ENCODE measurements at regions not wholly inside any gene's neighbourhood (a gene's known extent, or its start where the extent isn't known, plus 50 kb on each side); places are given as distances from the start of the nearest gene placed in this dataset.
"Not testable (repeated sequence)": the region's sequence is repeated elsewhere in the genome, so short reads cannot be mapped to it uniquely, and the experiment has no call there.

DNA sequence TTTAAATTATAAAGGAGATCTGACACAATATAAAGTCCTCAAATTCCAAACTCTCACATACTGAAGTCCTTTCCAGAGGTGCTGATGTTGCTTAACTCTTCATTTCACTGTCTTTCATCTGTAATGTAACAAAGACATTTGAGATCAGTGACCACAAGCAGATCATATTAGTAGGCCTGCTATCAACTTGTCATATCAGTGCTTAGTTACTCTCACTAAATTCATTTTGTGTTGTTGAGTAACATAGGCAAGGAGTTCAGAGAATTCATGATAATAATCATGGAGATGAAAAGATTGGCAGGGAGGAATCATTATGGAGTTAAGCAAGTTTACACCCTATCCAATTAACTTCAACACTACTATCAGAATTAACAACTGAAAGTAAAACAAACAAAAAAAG lies 571.0 kb upstream of the ARRDC3 start:
- no peak for DNase-seq

DNA sequence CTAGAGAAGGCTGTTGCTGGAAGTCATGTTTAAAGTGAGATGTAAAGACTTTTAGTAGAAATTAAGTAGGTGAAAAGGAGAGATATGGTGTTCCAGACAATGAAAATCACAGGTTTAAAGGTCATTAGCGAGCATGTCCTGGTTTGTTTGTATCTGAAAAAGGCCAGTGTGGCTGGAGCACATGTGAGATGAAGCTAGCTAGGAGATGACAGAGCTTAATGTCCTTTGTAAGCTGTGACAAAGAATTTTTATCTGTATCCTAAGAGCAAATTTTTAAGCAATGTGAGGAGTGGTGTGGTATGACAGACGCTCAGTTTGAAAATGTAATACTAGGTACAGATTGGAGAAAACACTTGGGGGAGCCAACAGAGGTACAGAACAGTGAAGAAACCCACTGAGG lies 567.2 kb upstream of the ARRDC3 start:
- DNase-seq = no peak

DNA sequence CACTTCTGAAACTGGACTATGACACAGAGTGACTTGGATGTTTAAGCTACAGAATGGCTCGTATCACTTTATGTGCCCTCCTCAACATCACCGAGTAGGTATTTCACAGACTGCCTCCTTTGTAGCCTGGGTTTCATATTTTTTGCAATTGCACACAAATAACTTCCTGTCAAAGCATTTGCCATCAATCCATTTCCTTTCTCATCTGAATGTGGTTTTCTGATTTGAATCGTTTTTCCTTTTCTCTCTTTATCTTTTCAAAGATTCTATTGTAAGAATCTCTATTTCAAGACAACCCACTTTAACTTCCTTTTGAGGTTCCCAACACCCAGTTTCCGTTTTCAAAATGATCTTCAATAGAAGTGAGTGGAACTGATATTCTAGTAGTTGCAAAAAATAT lies 563.8 kb upstream of the ARRDC3 start:
- DNase-seq = no peak

DNA sequence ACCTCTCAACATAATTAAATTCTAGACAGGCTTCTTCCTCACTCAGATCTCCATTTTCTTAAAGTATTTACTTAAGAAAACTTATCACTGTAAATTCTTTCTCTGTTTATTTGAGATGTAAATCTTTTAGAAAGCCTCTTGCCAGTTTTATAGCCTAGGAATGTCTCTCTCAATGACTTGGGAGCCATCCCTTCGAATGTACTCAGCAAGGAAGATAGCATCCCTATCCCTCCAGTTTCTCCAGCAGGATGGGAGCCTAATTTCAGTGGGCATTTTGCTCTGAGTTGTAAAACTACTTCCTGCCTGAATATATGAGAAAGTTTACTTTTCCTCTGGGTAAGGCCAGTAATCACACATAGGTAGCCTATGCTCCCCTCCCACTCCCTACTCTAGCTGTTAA lies 558.5 kb upstream of the ARRDC3 start:
- no peak for DNase-seq

DNA sequence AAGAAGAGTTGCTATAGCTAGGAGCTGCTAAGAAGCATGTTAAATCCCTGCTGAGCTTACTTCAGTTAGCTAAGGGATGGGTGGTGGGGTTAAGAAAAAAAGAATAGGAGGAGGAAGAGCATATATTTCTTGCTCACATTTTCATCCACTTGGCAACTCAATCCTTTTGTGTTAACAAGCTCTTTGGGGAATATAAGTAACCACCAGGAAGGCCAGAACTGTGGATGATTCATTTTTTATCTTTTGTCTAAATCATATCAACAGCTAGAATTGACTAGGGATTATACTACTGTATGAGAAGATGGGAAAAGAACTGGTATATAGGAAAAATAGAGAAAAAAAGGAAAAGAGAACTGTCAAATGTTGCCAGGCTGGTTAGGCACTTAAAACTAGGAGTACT lies 555.3 kb upstream of the ARRDC3 start:
- DNase-seq = no peak

DNA sequence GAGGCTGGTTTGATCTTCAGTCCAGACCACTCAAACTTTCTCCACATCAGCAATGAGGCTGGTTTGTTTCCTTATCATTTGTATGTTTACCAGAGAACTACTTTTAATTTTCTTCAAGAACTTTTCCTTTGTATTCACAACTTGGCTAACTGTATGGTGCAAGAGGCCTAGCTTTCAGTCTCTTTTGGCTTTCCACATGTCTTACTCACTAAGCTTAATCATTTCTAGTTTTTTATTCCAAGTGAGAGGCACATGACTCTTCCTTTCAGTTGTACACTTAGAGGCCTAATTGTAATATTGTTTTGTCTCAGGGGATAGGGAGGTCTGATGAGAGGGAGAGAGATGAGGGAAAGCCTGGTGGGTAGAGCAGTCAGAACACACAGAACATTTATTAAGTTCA lies 554.0 kb upstream of the ARRDC3 start:
- no peak for DNase-seq

DNA sequence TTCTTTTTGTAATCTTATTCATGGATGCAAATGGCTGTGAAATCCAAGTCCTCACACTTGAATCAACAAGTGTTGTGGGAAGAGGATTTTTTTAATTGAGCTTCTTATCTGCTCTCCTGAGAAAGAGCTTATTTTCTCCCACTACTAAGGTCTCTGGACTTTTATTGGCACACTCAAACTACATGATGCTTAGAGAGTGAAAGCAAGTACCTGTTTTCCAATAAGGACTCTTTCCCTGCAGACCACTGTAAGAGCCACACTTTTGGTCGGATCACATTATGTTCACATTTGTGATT lies 546.4 kb upstream of the ARRDC3 start:
- DNase-seq = no peak

DNA sequence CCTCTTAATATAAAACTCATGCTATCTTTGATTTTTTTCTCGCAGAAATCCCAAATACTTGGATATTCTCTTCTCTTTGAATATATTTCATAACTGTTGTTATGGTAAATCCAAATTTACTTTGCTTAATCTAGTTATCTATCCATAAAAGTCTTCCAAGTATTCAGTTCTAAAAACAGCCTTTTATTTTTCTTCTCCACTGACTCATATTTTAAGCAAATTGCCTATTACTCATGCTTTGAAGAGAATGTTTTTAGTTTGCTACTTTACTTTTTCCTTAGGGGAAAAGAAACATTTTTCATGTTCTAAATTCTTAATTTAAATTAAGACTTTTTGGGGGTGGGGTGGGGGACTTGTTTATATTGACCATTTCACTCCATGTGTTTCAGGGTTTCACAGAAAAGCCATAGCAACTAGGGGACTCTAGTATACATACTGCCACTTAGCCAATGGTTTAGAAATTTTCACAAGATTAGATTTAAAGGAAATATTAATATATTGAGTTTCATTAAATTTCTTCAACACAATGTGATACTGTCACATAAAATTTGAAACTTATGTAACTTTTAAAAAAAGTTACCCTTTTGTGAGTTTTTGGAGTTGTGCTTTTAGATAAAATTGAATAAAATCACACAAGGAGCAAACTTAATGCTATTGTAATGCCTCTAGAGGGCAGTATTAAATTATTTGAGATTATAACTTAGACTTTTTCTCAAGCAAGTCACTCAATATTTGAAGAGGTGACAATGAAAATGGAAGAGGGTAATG lies 545.8 kb upstream of the ARRDC3 start:
- DNase-seq = no peak

DNA sequence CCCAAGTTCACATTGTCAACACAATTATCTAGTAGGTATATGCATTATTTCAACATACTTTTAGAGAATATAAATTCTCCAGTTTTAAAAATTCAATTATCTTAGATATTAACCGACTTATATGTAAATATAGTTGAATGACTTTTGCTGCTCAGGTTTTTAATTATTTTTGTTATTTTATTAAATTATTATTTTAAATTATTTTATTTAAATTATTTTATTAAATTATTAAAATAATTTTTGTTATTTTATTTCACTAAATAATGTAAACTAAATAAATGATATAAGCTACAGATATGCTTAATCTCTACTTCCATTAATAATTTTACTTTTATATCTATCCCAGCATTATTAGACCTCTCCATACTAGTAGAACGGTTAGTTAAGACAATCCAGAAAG lies 544.3 kb upstream of the ARRDC3 start:
- DNase-seq = no peak

DNA sequence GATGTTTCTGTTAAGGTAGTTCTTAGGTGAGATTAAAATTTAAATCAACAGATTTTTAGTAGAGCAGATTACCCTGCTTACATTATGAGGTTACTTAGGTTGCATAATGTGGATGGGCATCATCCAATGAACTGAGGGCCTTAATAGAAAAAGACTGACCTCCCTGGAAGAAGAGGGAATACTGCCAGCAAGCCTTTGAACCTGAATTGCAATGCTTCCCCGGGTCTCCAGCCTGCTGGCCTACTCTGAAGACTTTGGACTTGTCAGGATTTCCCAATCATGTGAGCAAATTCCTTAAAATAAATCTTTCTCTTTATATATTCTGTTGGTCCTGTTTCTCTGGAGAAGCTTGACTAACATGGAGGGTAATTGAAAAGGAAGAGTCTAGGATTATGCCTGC lies 542.1 kb upstream of the ARRDC3 start:
- DNase-seq = no peak

DNA sequence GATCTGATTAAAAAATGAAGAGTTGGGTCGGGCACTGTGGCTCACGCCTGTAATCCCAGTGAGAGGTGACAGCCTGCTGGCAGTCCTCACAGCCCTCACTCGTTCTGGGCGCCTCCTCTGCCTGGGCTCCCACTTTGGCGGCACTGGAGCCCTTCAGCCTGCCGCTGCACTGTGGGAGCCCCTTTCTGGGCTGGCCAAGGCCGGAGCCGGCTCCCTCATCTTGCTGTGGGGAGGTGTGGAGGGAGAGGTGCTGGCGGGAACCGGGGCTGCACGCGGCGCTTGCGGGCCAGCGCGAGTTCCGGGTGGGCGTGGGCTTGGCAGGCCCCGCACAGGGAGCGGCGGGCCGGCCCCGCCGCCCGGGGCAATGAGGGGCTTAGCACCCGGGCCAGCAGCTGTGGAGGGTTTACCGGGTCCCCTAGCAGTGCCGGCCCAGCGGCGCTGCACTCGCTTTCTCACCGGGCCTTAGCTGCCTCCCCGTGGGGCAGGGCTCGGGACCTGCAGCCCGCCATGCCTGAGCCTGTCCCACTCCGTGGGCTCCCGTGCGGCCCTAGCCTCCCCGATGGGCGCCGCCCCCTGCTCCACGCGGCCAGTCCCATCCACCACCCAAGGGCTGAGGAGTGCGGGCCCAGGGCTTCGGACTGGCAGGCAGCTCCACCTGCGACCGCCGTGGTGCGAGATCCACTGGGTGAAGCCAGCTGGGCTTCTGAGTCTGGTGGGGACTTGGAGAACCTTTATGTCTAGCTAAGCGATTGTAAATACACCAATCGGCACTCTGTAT lies 534.1 kb upstream of the ARRDC3 start:
- not testable (repeated sequence) for DNase-seq

DNA sequence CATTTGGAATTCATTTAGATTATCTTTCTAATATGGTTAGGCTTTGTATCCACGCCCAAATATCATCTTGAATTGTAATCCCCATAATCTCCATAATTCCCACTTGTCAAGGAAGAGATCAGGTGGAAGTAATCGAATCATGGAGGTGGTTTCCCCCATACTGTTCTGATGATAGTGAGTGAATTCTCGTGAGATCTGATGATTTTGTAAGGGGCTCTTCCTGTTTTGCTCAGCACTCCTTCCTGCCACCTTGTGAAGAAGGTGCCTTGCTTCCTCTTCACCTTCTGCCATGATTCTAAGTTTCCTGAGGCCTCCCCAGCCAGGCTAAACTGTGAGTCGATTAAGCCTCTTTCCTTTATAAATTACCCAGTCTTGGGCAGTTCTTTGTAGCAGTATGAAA lies 527.5 kb upstream of the ARRDC3 start:
- DNase-seq = no peak

DNA sequence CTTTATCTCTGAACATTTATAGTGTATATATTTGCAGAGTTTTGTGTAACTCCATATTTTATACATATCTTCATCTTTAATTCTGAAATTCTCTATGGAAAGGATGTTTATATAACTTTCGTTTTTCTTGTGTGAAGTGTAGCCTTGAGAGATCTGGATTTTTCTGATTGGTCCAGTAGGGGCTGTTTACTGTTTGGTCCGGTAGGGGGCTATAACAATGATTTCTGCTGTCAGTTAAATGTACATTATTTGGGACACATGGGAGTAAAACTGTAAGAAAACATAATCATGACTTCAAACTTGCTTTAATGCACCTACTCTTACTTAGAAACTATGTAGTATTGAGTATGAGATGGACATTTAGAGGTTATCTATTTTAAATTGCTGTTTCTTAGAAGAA lies 527.1 kb upstream of the ARRDC3 start:
- no peak for DNase-seq

DNA sequence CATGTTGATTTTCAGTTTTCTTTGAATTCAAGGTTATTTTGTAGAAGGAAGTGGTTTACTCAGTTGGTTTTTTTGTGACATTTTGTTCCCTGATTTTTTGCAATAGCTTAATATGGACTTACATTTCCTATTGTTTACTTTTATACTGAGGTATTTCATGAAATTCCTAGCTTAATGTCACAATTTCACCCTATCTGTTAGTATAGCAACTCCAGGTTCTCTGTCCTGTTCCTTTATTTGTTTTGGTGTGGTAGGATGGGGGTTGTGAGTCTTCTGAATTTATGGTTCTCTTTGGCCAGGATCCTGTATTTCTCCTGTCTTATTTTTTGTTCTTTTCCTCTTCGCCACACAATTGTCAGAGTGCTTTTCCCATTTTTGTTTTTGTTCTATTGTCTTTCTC lies 523.4 kb upstream of the ARRDC3 start:
- no peak for DNase-seq

DNA sequence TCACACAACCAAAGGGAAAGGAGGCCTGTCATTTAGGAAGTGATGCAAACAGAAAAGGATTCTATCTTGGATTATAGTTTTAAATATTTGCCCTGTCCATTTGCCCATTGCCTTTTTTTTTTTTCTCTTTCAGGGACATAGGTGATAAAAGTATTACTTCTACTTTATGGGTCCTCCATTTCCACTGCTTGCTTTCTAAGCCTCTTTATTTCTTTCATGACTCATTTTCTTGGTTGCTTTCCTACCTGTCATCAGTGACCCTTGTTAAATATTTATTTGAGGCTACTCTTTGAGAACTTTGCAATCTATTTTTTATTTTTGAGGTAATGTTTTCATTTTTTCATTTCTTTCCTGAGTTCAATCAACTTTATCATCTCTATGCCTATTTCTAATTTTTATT lies 522.9 kb upstream of the ARRDC3 start:
- no peak for DNase-seq

DNA sequence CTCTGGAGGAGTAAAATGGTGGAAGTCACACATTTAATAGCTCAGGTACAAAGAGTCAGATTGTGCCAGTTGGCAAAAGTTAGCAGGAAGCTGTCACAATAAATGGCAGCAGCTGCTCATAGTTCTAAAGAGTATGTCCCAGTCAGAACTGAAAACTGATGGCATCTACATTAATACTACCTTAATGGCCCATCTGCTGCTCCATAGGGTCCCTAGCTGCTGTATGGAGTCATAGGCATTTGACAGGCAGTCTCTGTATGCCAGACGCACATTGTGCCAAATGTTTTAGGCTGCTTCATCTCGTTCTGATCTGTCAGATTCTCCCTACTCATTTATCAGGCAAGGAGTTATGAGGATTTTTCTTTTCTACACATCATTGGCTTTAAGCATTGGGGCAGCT lies 515.8 kb upstream of the ARRDC3 start:
- no peak for DNase-seq

DNA sequence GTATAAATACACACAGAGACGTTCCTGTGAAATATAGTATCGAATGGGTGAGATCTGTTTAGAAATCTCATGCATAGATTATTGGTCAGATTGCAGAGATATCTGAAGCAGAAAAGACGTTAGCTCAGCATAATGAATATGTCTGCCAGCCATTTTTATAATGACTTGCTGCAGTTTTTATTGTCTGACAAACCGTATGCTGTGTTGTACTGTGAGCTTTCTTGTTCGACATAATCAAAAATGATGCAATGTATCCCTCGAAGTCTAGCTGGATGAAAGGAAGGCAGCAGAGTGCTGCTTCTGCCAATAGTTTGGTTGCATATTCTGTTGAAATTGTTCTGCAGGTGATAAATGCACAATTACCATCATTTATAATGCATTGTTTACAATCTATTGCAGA lies 514.9 kb upstream of the ARRDC3 start:
- no peak for DNase-seq

DNA sequence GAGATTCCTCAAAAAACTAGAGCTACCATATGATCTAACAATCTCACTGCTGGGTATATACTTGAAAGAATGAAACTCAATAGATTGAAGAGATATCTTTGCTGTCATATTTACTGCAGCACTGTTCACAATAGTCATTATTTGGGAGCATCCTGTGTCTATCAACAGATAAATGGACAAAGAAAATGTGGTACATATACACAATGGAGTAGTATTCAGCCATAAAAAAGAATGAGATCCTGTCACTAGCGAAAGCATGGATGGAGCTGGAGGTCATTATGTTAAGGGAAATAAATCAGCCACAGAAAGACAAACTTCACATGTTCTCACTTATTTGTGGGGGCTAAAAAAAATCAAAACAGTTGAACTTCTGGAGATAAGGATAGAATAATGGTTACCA lies 505.7 kb upstream of the ARRDC3 start:
- no peak for DNase-seq

DNA sequence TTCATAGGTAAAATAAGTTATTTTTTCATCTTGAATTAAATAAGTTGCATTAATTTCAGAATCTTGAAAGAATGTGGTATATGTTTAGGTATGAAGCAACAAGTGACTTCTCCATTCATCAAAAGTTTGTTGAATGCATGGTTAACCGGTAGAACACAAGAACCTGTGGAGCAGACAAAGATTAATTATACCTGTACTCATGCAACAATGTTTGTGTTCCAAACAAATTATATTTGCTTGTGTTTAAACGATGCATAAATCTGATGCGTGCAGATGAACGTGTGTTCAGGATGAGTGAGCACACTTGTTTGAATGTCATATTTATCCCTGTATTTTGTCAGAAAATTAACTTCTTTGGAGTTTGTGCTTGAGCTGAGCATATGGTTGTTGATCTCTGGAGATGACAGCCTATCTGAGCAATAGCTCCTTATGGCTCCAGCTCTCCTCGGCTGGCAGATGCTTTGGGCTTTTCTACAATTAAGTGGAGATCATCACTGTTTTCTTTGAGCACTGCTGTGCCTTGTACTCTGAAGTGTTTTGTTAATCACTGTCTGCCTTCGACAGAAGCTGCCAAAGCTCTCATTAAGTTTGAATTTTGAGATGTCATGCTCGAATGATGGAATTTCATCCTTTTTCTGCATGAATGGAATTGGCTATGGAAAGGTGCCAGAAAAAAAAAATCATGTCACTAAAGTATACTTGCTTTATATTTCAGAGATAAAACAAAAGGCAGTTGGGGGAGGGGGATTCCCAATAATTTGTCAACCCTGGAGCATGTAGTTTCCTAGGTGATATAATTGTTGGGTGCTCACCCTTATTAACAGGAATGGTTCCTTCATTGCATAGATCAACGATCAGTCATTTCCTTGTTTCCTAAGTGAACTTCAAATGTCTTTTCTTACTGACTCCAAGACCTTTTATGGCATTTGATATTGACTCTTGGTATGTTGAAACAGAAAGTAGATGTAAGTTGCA lies 502.5 kb upstream of the ARRDC3 start:
- DNase-seq = no peak

DNA sequence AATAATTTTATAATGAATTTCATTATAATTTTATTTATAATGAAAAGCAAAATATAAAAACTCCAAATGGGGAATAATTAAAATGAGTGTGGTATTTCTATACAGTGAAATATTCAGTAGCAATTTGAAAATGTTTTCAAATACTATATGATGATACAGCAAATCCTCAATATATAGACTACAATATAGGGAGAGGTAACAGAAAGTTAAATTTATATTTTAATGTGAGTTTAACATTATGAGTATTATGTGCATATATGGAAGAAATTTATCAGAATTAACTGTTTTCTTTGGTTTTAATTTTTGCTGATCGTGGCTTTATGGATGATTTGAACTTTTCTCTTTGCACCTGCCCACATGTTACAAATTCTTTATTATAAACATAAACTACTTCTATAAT lies 500.9 kb upstream of the ARRDC3 start:
- DNase-seq = no peak

DNA sequence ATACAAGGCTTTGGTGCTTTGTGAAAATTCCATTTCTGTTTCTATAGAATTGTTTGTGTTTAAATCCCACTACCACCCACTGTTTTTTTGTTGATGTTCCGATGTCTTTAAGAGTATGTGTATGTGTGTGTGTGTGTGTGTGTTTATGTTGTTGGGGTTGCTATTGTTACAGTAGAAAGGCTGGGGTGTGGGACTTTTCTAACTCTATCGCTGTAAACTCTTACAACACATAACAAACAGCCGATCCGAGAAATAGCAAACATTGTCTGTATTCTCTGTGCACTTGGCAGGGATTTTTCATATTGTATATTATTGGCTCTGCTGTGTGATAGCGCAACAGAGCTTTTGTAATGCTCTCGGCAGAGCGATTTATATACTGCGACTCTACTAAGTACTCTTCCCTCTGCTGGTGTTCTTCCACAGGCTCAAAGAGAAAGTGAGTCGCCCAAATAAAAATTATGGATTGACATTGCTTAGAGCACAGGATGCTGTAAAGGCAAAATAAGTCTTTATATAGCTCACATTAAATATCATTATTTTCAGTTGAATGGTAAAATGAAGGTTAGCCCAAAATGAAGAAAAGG lies 492.2 kb upstream of the ARRDC3 start:
- DNase-seq = no peak

DNA sequence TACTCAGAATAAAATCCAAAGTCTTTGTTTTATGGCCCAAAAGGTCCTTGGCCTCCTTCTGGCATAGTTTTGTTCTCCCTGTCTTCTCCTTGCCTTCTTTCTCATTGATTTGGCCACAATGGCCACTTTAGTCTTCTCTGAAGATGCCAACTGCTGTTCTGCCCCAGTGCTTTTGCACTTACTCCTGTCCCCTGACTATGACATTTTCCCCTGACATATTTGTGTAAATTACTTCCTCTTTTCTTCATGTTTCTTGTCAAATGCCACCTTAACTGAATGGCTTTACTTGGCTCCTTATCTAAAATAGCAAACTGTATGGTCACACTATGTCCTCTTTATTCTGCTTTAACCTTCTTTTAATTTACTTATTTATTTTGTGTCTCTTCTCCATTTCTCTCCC lies 484.7 kb upstream of the ARRDC3 start:
- DNase-seq = no peak

DNA sequence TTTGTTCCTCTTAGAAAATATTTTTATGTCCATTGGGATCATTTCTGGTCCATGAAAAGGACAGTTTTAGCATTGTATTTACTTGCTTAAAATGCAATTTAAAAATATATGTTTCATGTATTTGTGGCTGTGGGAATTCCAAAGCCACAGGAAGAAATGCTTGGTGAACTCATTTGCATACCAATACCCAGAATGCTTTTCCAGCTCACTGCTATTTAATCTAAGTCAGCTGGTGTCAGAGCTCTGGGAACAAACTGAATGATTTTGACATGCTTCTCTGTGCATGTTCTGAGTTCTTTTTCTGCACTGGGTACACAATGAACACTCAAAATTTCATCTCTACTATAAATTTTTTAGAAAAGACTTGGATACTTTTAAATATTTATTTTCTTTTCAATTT lies 482.8 kb upstream of the ARRDC3 start:
- no peak for DNase-seq

Measured in right hindlimb (tissue), 1 donor.